ENCODE measurements at regions not wholly inside any gene's neighbourhood (a gene's known extent, or its start where the extent isn't known, plus 50 kb on each side); places are given as distances from the start of the nearest gene placed in this dataset.

GRCh38 chr16:85987750-85988078 lies 88.8 kb downstream of the IRF8 start:
- Histone ChIP-seq H3K27ac (no peak overlapping the region), H3K36me3 (no peaks in the 10 kb centered on the region), H3K4me3 (no peak overlapping the region), H3K27me3 (peaks cover 0 to 43% (median 7%) of the 10 kb centered on the region in 3 donors), H3K9me3 (no peaks in the 10 kb centered on the region), H3K4me1 (peaks cover 0 to 6% (median 2%) of the 10 kb centered on the region in 4 donors)
- intact Hi-C loops (cut with DNase I), result loop anchor here (1.0 kb wide), 1 partner anchor 166 kb away; no protein-coding TSS in a partner anchor
- DNase-seq, result peak; percentile 35
- WGBS, 2 donors, result 48 to 51% methylated on average over 5 of the region's 5 CpGs
- TF ChIP-seq POLR2AphosphoS5 (IDR thresholded peaks at IDR 0.05) (no peak), POLR2A (IDR thresholded peaks at IDR 0.05) (no peak), EP300 (IDR thresholded peaks at IDR 0.05) (no peak), CTCF (IDR thresholded peaks at IDR 0.05) (no peak)

DNA sequence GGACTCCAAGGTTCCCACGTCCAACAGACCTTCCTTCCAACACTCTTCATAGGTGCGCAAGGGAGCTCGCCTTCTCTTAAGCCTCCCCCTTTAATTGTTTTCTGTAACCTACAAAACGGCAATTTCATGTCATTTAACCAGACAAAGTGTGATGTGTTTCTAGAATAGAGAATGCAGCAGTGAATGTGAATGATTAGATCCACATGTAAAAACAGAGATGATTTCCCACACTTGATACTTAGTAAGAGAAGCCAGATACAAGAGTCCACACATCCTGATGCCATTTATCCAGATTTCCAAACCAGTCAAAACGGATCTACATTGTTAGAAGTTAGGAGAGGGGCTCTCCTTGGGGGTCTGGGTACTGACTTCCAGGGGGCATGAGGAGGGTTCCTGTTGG lies 89.3 kb downstream of the IRF8 start:
- DNase-seq, result peak; percentile 17
- TF ChIP-seq CTCF (IDR thresholded peaks at IDR 0.05) (no peak), POLR2A (IDR thresholded peaks at IDR 0.05) (no peak), EP300 (IDR thresholded peaks at IDR 0.05) (no peak), POLR2AphosphoS5 (IDR thresholded peaks at IDR 0.05) (no peak)
- intact Hi-C loops (cut with DNase I), result loop anchor here (1.0 kb wide), 1 partner anchor 167 kb away; no protein-coding TSS in a partner anchor
- WGBS, 2 donors, result 77 to 88% methylated on average over 5 of the region's 5 CpGs
- Histone ChIP-seq H3K4me3 (no peak overlapping the region), H3K27me3 (peaks cover 0 to 42% (median 7%) of the 10 kb centered on the region in 3 donors), H3K36me3 (no peaks in the 10 kb centered on the region), H3K4me1 (peaks cover 0 to 6% (median 2%) of the 10 kb centered on the region in 4 donors), H3K27ac (no peak overlapping the region), H3K9me3 (no peaks in the 10 kb centered on the region)

- H3K4me3 ChIP-seq, result no peak overlapping the region
- H3K27ac ChIP-seq, result no peak overlapping the region
- H3K27me3 ChIP-seq, result peaks cover 0 to 42% (median 7%) of the 10 kb centered on the region in 3 donors
- WGBS, 2 donors, result 62 to 79% methylated on average over 13 of the region's 13 CpGs
- intact Hi-C loops (cut with DNase I), result loop anchor here (1.0 kb wide), 1 partner anchor 168 kb away; no protein-coding TSS in a partner anchor
- H3K9me3 ChIP-seq, result no peaks in the 10 kb centered on the region
- TF ChIP-seq POLR2A (IDR thresholded peaks at IDR 0.05), result no peak
- TF ChIP-seq POLR2AphosphoS5 (IDR thresholded peaks at IDR 0.05), result no peak
- no peak for TF ChIP-seq EP300 (IDR thresholded peaks at IDR 0.05)
- TF ChIP-seq CTCF (IDR thresholded peaks at IDR 0.05), result no peak
- H3K36me3 ChIP-seq, result no peaks in the 10 kb centered on the region
- peaks cover 0 to 6% (median 2%) of the 10 kb centered on the region in 4 donors for H3K4me1 ChIP-seq
- DNase-seq, result peak; percentile 25
These were observed 89.9 kb downstream of the IRF8 start for GRCh38 chr16:85988723-85989313.

DNA sequence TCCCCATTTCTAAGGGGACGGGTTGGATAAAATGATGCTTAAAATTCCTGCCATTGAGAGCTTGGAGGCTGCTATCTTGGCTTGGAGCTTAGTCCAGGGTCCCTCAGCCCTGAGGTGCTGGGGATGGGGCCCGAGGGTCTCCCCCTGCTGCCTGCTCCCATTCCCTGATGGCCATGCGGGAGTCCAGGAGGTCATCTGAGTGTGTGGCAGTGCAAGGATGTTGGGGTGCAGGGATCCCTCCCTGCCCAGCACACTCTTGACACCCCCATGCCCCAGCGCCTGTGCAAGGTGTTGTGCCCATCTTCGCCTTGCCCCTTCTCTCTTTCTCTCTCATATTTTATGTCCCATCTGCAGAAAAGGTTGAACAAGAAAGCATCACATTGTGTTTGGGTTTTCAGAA lies 90.4 kb downstream of the IRF8 start:
- WGBS, 2 donors, result 90 to 93% methylated on average over 5 of the region's 5 CpGs

More for the DNA sequence above, 90.4 kb downstream of the IRF8 start:
- H3K4me3 ChIP-seq, result no peak overlapping the region
- H3K4me1 ChIP-seq, result peaks cover 0 to 6% (median 2%) of the 10 kb centered on the region in 4 donors
- DNase-seq, result peak; percentile 34
- intact Hi-C loops (cut with DNase I), result no loop called here
- H3K27ac ChIP-seq, result no peak overlapping the region
- no peaks in the 10 kb centered on the region for H3K36me3 ChIP-seq
- no peaks in the 10 kb centered on the region for H3K9me3 ChIP-seq
- TF ChIP-seq POLR2A (IDR thresholded peaks at IDR 0.05) (no peak), POLR2AphosphoS5 (IDR thresholded peaks at IDR 0.05) (no peak), CTCF (IDR thresholded peaks at IDR 0.05) (no peak), EP300 (IDR thresholded peaks at IDR 0.05) (no peak)
- H3K27me3 ChIP-seq, result peaks cover 0 to 36% (median 7%) of the 10 kb centered on the region in 3 donors

Measured in sigmoid colon (tissue), 6 donors.